Neural cell (in vitro differentiated cells): ENCODE measurements at regions not wholly inside any gene's neighbourhood (a gene's known extent, or its start where the extent isn't known, plus 50 kb on each side); places are given as distances from the start of the nearest gene placed in this dataset.

Source experiments
- EP300 ChIP-seq: fragments of 450-650 bp; conservative IDR thresholded peaks from 2 replicates; pipeline ENCODE4 v1.6.1; 2014; ENCODE audit warnings: antibody characterized with exemption, mild to moderate bottlenecking, moderate library complexity; ENCODE audit not compliant: poor library complexity, severe bottlenecking
- EZH2 ChIP-seq: fragments of 200-600, 300-800 bp; shearing (Covaris generic), sonication (generic); IDR thresholded peaks from 2 replicates; pipeline ENCODE4 v1.6.1; 2014; ENCODE audit warnings: antibody characterized with exemption, low read length, borderline replicate concordance, mild to moderate bottlenecking; ENCODE audit not compliant: insufficient read depth, poor library complexity, severe bottlenecking
- MXI1 ChIP-seq: fragments of 450-650 bp; conservative IDR thresholded peaks from 2 replicates; pipeline ENCODE4 v1.6.1; 2014; ENCODE audit warnings: antibody characterized with exemption, mild to moderate bottlenecking; ENCODE audit not compliant: poor library complexity, severe bottlenecking
- POLR2AphosphoS5 ChIP-seq: IDR thresholded peaks from 2 replicates; pipeline ENCODE4 v1.6.1; 2012
- RAD21 ChIP-seq: fragments of 450-650 bp; conservative IDR thresholded peaks from 2 replicates; pipeline ENCODE4 v1.6.1; 2014; ENCODE audit warnings: antibody characterized with exemption, mild to moderate bottlenecking, moderate library complexity
- SMC3 ChIP-seq: fragments of 450-650 bp; conservative IDR thresholded peaks from 2 replicates; pipeline ENCODE4 v1.6.1; 2014; ENCODE audit warnings: antibody characterized with exemption, mild to moderate bottlenecking, moderate library complexity; ENCODE audit not compliant: poor library complexity
- TAF1 ChIP-seq: IDR thresholded peaks from 2 replicates; pipeline ENCODE4 v1.6.1; 2012; ENCODE audit warnings: low read depth
- TF ChIP-seq, protein P1 (sequence below): IDR thresholded peaks from 2 replicates; pipeline ENCODE4 v1.6.1; 2012; ENCODE audit warnings: borderline replicate concordance
- TF ChIP-seq, protein P2 (sequence below): fragments of 450-650 bp; IDR thresholded peaks from 2 replicates; pipeline ENCODE4 v1.5.1; 2014; ENCODE audit warnings: antibody characterized with exemption, mild to moderate bottlenecking, moderate library complexity; ENCODE audit not compliant: poor library complexity, severe bottlenecking

DNA sequence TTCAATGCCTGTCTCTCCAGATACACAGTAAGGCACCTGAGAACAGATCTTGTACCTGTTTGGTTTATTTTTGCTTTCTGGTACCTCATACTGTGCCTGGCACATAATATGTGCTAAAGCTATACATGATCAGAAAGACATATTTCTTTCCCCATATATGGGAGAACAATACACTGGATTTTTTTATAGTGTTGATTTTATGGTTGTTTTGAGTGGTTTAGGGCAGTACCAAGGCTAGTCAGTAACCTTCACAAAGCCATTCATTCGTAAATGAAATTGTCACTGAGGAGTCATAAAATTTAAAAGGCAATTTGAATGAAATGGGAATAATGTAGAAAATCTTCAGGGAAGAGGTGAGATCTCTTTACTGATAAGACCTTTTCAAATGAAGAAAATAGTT is 810.2 kb downstream of the TUSC7 start:
- TF ChIP-seq, protein P1, sequence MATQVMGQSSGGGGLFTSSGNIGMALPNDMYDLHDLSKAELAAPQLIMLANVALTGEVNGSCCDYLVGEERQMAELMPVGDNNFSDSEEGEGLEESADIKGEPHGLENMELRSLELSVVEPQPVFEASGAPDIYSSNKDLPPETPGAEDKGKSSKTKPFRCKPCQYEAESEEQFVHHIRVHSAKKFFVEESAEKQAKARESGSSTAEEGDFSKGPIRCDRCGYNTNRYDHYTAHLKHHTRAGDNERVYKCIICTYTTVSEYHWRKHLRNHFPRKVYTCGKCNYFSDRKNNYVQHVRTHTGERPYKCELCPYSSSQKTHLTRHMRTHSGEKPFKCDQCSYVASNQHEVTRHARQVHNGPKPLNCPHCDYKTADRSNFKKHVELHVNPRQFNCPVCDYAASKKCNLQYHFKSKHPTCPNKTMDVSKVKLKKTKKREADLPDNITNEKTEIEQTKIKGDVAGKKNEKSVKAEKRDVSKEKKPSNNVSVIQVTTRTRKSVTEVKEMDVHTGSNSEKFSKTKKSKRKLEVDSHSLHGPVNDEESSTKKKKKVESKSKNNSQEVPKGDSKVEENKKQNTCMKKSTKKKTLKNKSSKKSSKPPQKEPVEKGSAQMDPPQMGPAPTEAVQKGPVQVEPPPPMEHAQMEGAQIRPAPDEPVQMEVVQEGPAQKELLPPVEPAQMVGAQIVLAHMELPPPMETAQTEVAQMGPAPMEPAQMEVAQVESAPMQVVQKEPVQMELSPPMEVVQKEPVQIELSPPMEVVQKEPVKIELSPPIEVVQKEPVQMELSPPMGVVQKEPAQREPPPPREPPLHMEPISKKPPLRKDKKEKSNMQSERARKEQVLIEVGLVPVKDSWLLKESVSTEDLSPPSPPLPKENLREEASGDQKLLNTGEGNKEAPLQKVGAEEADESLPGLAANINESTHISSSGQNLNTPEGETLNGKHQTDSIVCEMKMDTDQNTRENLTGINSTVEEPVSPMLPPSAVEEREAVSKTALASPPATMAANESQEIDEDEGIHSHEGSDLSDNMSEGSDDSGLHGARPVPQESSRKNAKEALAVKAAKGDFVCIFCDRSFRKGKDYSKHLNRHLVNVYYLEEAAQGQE: no peak
- TF ChIP-seq EP300 (no peak), EZH2 (no peak), MXI1 (no peak), POLR2AphosphoS5 (no peak), TAF1 (no peak), SMC3 (no peak), RAD21 (no peak)
- TF ChIP-seq, protein P2, sequence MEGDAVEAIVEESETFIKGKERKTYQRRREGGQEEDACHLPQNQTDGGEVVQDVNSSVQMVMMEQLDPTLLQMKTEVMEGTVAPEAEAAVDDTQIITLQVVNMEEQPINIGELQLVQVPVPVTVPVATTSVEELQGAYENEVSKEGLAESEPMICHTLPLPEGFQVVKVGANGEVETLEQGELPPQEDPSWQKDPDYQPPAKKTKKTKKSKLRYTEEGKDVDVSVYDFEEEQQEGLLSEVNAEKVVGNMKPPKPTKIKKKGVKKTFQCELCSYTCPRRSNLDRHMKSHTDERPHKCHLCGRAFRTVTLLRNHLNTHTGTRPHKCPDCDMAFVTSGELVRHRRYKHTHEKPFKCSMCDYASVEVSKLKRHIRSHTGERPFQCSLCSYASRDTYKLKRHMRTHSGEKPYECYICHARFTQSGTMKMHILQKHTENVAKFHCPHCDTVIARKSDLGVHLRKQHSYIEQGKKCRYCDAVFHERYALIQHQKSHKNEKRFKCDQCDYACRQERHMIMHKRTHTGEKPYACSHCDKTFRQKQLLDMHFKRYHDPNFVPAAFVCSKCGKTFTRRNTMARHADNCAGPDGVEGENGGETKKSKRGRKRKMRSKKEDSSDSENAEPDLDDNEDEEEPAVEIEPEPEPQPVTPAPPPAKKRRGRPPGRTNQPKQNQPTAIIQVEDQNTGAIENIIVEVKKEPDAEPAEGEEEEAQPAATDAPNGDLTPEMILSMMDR: no peak
